Loucy (cell line): ENCODE measurements at regions not wholly inside any gene's neighbourhood (a gene's known extent, or its start where the extent isn't known, plus 50 kb on each side); places are given as distances from the start of the nearest gene placed in this dataset.
"Not testable (repeated sequence)": the region's sequence is repeated elsewhere in the genome, so short reads cannot be mapped to it uniquely, and the experiment has no call there.

Experiments used
- H2AFZ ChIP-seq: fragments of 200-600 bp; sonication (generic); 2 replicates; pipeline ENCODE4 v1.6.0; 2016; ENCODE audit warnings: antibody characterized with exemption, mild to moderate bottlenecking, low read length, moderate library complexity
- H3F3A ChIP-seq: fragments of 200-600 bp; 2 replicates; pipeline ENCODE4 v1.6.0; 2016; ENCODE audit warnings: antibody characterized with exemption, low read depth, mild to moderate bottlenecking
- H3K27me3 ChIP-seq: fragments of 200-600 bp; sonication (generic); 2 replicates; pipeline ENCODE4 v1.6.1; 2014; ENCODE audit warnings: low read length, mild to moderate bottlenecking; ENCODE audit not compliant: insufficient read depth, poor library complexity, severe bottlenecking
- H3K36me3 ChIP-seq: fragments of 200-600 bp; sonication (generic); 2 replicates; pipeline ENCODE4 v1.6.1; 2016; ENCODE audit warnings: low read length; ENCODE audit not compliant: insufficient read depth
- H3K4me1 ChIP-seq: fragments of 200-600 bp; sonication (generic); 2 replicates; pipeline ENCODE4 v1.5.1; 2014; ENCODE audit warnings: low read length, mild to moderate bottlenecking; ENCODE audit not compliant: insufficient read depth, poor library complexity, severe bottlenecking
- H3K4me2 ChIP-seq: fragments of 200-600 bp; sonication (generic); 2 replicates; pipeline ENCODE4 v1.6.0; 2014; ENCODE audit warnings: antibody characterized with exemption, low read length, low read depth, mild to moderate bottlenecking; ENCODE audit not compliant: poor library complexity, severe bottlenecking
- H3K4me3 ChIP-seq: fragments of 200-600 bp; sonication (generic); 2 replicates; pipeline ENCODE4 v1.5.1; 2014; ENCODE audit warnings: low read length, mild to moderate bottlenecking, mixed read lengths; ENCODE audit not compliant: poor library complexity, severe bottlenecking
- H3K79me2 ChIP-seq: fragments of 200-600 bp; sonication (generic); 2 replicates; pipeline ENCODE4 v1.6.1; 2014; ENCODE audit warnings: low read length; ENCODE audit not compliant: insufficient read depth
- H3K9ac ChIP-seq: fragments of 200-600 bp; sonication (generic); 2 replicates; pipeline ENCODE4 v1.6.0; 2014; ENCODE audit warnings: mild to moderate bottlenecking, low read depth, low read length, moderate library complexity; ENCODE audit not compliant: poor library complexity, severe bottlenecking
- H3K9me2 ChIP-seq: fragments of 200-600 bp; sonication (generic); replicated peaks from 2 replicates; pipeline ENCODE4 v1.6.1; 2016; ENCODE audit warnings: low read depth, low read length, mixed read lengths
- H3K9me3 ChIP-seq: fragments of 200-600 bp; sonication (generic); 2 replicates; pipeline ENCODE4 v1.6.1; 2014; ENCODE audit warnings: mild to moderate bottlenecking, antibody characterized with exemption, low read length, low read depth; ENCODE audit not compliant: insufficient read depth
- H4K20me1 ChIP-seq: fragments of 200-600 bp; sonication (generic); 2 replicates; pipeline ENCODE4 v1.6.0; 2014; ENCODE audit warnings: antibody characterized with exemption, low read length, mild to moderate bottlenecking; ENCODE audit not compliant: insufficient read depth, poor library complexity, severe bottlenecking
- CTCF ChIP-seq: fragments of 200-600 bp; sonication (generic); conservative IDR thresholded peaks from 2 replicates; pipeline ENCODE4 v1.5.1; 2014; ENCODE audit warnings: mild to moderate bottlenecking, antibody characterized with exemption, low read length
- EZH2phosphoT487 ChIP-seq: fragments of 200-600 bp; IDR thresholded peaks from 2 replicates; pipeline ENCODE4 v1.6.1; 2018; ENCODE audit warnings: antibody characterized with exemption, mild to moderate bottlenecking, moderate library complexity, borderline replicate concordance

GRCh38 chr2:94762600-94762999, 108.6 kb upstream of the TEKT4 start:
- Histone ChIP-seq H3K9me2 (no peaks in the 10 kb centered on the region), H3K4me2 (no peak overlapping the region), H4K20me1 (no peaks in the 10 kb centered on the region), H3K27me3 (no peaks in the 10 kb centered on the region), H3K4me3 (no peak overlapping the region), H2AFZ (no peak overlapping the region), H3K79me2 (no peaks in the 10 kb centered on the region), H3K36me3 (no peaks in the 10 kb centered on the region), H3K9ac (no peak overlapping the region), H3K9me3 (no peaks in the 10 kb centered on the region; the same call in 1 of the 2 replicates), H3K4me1 (no peaks in the 10 kb centered on the region), H3F3A (no peaks in the 10 kb centered on the region)
- TF ChIP-seq CTCF (no peak), EZH2phosphoT487 (no peak)

- TF ChIP-seq EZH2phosphoT487 (no peak), CTCF (no peak)
- no peak overlapping the region for H3K4me3 ChIP-seq
- H3K36me3 ChIP-seq = no peaks in the 10 kb centered on the region
- H3K79me2 ChIP-seq = no peaks in the 10 kb centered on the region
- no peak overlapping the region for H3K4me2 ChIP-seq
- H3K27me3 ChIP-seq = no peaks in the 10 kb centered on the region
- H3K9ac ChIP-seq = no peak overlapping the region
- H3F3A ChIP-seq = no peaks in the 10 kb centered on the region
- H2AFZ ChIP-seq = no peak overlapping the region
- no peaks in the 10 kb centered on the region for H3K4me1 ChIP-seq
- H4K20me1 ChIP-seq = no peaks in the 10 kb centered on the region
- H3K9me2 ChIP-seq = no peaks in the 10 kb centered on the region
- no peaks in the 10 kb centered on the region; the same call in 1 of the 2 replicates for H3K9me3 ChIP-seq
Measured at GRCh38 chr2:94763318-94763717, 107.9 kb upstream of the TEKT4 start.

- not testable (repeated sequence) for H3K4me3 ChIP-seq, H3K9me3 ChIP-seq, H2AFZ ChIP-seq, H3K79me2 ChIP-seq, H3K27me3 ChIP-seq, H3K9me2 ChIP-seq, H4K20me1 ChIP-seq, H3K4me1 ChIP-seq, H3K9ac ChIP-seq, H3K36me3 ChIP-seq, H3K4me2 ChIP-seq, H3F3A ChIP-seq
Measured at GRCh38 chr2:94764331-94764730, 106.9 kb upstream of the TEKT4 start.

DNA sequence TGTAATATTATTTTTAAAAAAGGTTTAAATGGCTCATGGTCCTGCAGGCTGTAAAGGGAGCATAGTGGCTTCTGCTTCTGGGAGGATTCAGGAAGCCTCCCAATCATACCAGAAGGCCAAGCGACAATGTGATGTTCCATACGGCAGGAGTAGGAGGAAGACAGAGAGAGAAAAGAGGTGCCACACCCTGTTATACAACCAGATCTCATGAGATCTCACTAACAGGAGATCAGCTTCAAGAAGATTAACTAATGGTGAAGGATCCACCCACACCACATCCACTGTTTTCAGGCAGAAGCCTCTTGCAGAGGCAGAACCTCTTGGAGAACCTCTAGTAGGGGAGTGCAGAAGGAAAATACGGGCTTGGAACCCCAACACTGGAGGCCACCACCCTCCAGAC, 103.9 kb upstream of the TEKT4 start:
- H3K36me3 ChIP-seq = no peaks in the 10 kb centered on the region
- no peaks in the 10 kb centered on the region for H3K79me2 ChIP-seq
- TF ChIP-seq CTCF (no peak), EZH2phosphoT487 (no peak)
- H3K9ac ChIP-seq = no peak overlapping the region
- no peaks in the 10 kb centered on the region for H3K9me2 ChIP-seq
- no peaks in the 10 kb centered on the region for H3K4me1 ChIP-seq
- no peaks in the 10 kb centered on the region; the same call in 1 of the 2 replicates for H3K9me3 ChIP-seq
- H3K27me3 ChIP-seq = no peaks in the 10 kb centered on the region
- no peak overlapping the region for H3K4me3 ChIP-seq
- no peak overlapping the region for H2AFZ ChIP-seq
- no peaks in the 10 kb centered on the region for H4K20me1 ChIP-seq
- H3F3A ChIP-seq = no peaks in the 10 kb centered on the region
- no peak overlapping the region for H3K4me2 ChIP-seq
